Immature natural killer cell (primary cell): ENCODE measurements at regions not wholly inside any gene's neighbourhood (a gene's known extent, or its start where the extent isn't known, plus 50 kb on each side); places are given as distances from the start of the nearest gene placed in this dataset.

Experiments
- DNase-seq, 3 donors: peaks; one replicate each; pipeline ENCODE4 v3.0.0; 2022; ENCODE audit warnings: mixed read lengths in 1 of 3
- H3K27ac Mint-ChIP-seq, 6 donors: one replicate each; pipeline ENCODE4 v1.8.0; 2020; ENCODE audit warnings: mixed read lengths in 6 of 6, mild to moderate bottlenecking in 5 of 6, inconsistent platforms in 4 of 6, moderate library complexity in 3 of 6
- H3K27me3 Mint-ChIP-seq, 3 donors: one replicate each; pipeline ENCODE4 v1.8.0; 2020 to 2021; ENCODE audit warnings: low read depth in 3 of 3, mild to moderate bottlenecking in 3 of 3, mixed read lengths in 3 of 3, moderate library complexity in 3 of 3, inconsistent platforms in 1 of 3
- H3K36me3 Mint-ChIP-seq, 3 donors: one replicate each; pipeline ENCODE4 v1.8.0; 2020; ENCODE audit warnings: mixed read lengths in 3 of 3, inconsistent platforms in 2 of 3, mild to moderate bottlenecking in 2 of 3
- H3K4me1 Mint-ChIP-seq, 2 donors: one replicate each; pipeline ENCODE4 v1.8.0; 2020; ENCODE audit warnings: inconsistent platforms in 2 of 2, mild to moderate bottlenecking in 2 of 2, mixed read lengths in 2 of 2, moderate library complexity in 1 of 2
- H3K4me3 Mint-ChIP-seq, 5 donors: one replicate each; pipeline ENCODE4 v1.8.0; 2020; ENCODE audit warnings: mild to moderate bottlenecking in 5 of 5, mixed read lengths in 5 of 5, inconsistent platforms in 3 of 5, moderate library complexity in 3 of 5
- H3K9me3 Mint-ChIP-seq, 6 donors: one replicate each; pipeline ENCODE4 v1.8.0; 2020; ENCODE audit warnings: mild to moderate bottlenecking in 6 of 6, mixed read lengths in 6 of 6, inconsistent platforms in 4 of 6, moderate library complexity in 3 of 6

DNA sequence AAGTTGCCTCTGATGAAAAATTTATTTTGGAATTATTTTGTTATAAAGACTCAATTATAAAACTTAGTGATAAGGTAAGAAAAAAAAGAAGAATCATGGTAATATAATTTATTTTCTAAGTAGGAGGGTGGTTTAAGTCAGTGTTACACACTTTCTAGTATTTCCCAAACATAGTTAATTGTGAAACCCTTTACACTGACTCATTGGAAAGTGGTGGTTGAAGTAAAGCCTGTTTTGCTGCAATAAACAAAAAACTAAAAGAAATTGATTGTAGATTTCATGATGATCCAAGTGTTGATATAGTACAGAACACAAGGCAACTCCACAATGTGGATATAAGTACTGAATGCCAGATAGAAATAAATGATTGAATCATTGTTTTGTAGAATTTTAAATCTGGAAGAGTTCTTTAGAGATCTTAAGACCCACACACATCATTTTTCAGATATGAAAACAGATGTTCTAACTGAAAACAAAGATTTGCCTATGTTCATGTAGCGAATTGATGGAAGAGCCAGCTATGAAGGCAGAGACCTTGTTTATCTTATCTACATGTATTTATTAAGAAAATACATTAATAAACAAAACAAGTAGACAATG, 539.8 kb downstream of the PRELID2 start:
- no peak overlapping the region for H3K27ac Mint-ChIP-seq
- H3K4me1 Mint-ChIP-seq, result no peaks in the 10 kb centered on the region
- no peak for DNase-seq
- H3K36me3 Mint-ChIP-seq, result no peaks in the 10 kb centered on the region
- H3K4me3 Mint-ChIP-seq, result no peak overlapping the region
- H3K9me3 Mint-ChIP-seq, result peaks cover 8 to 28% (median 12%) of the 10 kb centered on the region in 6 donors
- H3K27me3 Mint-ChIP-seq, result peaks cover 0 to 3% (median 0%) of the 10 kb centered on the region in 3 donors

GRCh38 chr5:145294331-145294730, 540.8 kb downstream of the PRELID2 start:
- no peaks in the 10 kb centered on the region for H3K36me3 Mint-ChIP-seq
- no peak overlapping the region for H3K4me3 Mint-ChIP-seq
- H3K27ac Mint-ChIP-seq, result no peak overlapping the region
- no peak for DNase-seq
- H3K4me1 Mint-ChIP-seq, result no peaks in the 10 kb centered on the region
- peaks cover 0 to 3% (median 0%) of the 10 kb centered on the region in 3 donors for H3K27me3 Mint-ChIP-seq
- peaks cover 8 to 24% (median 12%) of the 10 kb centered on the region in 6 donors for H3K9me3 Mint-ChIP-seq

DNA sequence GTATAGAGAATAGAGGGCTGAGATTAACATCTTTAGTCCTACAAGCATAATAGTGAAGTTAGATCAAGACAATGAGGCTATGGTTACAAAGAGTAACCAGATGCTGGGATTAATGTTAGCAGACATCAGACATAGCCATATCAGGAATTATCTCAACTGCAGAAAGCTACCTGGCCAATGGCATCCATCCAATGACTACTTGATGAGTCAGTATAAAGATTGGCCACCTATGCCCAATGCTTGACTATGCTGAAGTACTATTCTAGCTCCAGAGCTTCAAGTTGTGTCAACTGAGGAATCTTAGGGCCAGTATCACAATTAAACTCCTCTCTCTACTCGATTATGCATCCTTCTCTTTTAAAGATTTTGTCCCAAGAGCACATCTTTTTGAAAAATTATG, 541.4 kb downstream of the PRELID2 start:
- no peak for DNase-seq
- Mint-ChIP-seq H3K36me3 (no peaks in the 10 kb centered on the region), H3K9me3 (peaks cover 4 to 23% (median 9%) of the 10 kb centered on the region in 6 donors), H3K27ac (no peak overlapping the region), H3K27me3 (peaks cover 0 to 3% (median 0%) of the 10 kb centered on the region in 3 donors), H3K4me3 (no peak overlapping the region), H3K4me1 (no peaks in the 10 kb centered on the region)

DNA sequence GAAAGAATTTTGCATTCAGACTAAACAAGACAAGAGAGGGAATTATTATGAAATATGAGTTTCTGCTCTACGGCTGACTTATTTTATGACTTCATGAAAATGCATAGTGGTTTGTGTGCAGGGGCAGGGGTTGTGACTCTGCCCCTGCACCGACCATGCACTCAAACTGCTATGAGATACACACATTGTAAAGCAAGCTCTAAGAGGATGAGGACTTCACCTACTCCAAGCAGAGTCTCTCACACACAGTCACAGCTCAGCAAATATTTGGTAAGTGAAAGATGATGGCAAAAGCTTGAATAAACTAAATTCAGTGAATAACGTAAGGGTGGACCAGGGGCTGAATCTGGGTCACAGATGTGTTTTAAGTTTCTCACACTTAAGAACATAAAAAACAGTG, 542.9 kb downstream of the PRELID2 start:
- Mint-ChIP-seq H3K4me1 (no peaks in the 10 kb centered on the region), H3K27me3 (peaks cover 0 to 3% (median 0%) of the 10 kb centered on the region in 3 donors), H3K9me3 (peaks cover 4 to 30% (median 9%) of the 10 kb centered on the region in 6 donors), H3K4me3 (no peak overlapping the region), H3K27ac (no peak overlapping the region), H3K36me3 (no peaks in the 10 kb centered on the region)
- DNase-seq, result no peak

DNA sequence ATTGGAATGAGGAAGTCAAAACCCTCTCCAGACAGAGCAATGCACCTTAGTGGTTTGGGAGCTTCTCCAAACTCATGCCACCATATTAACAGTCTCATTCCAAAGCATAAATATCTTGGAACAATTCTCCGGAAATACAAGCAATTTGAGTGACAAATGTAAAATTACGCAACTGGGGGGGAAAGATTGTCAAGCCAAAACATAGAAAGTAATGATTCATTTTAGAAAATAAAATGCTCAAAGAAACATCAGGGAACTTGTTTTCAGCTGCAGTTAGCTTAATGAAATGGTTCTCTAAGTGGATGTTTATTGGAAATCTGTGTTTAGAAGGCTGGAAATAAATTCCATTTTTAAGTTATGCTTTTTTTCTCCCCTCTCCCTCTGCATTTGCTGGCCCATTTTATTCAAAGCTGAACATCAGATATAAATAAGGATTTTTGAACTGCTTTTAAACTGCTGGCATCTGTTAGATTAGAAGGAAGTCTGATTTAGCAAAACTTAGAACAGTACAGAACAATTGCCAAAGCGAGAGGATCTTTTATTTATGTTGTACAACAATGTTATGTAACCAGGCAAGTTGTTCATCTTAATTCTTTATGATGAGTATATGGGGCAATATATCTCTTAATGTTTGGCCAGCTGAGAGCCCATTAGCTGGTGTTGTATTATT, 551.9 kb downstream of the PRELID2 start:
- DNase-seq, result no peak
- Mint-ChIP-seq H3K9me3 (peaks cover 0 to 18% (median 4%) of the 10 kb centered on the region in 6 donors), H3K4me1 (no peaks in the 10 kb centered on the region), H3K27me3 (no peaks in the 10 kb centered on the region), H3K4me3 (no peak overlapping the region), H3K27ac (no peak overlapping the region), H3K36me3 (no peaks in the 10 kb centered on the region)

DNA sequence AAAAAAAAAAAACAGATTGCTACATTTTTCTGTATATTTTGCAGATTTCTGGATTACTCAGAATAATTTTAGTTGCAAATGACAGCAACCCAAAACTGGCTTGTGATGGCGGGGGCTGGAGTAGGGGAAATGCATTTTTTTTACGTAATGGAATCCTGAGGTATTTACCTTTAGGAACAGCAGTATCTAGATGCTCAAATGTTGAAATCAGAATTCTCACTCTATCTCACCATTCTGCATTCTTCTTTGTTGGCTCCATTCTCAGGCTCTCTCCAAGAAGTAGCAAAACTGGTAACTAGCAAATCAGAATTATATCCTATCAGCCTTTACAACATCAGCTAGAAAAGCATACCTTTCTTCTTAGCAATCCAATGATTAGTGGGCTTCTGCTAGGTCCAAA, 554.3 kb downstream of the PRELID2 start:
- Mint-ChIP-seq H3K9me3 (peaks cover 0 to 23% (median 10%) of the 10 kb centered on the region in 6 donors), H3K27me3 (no peaks in the 10 kb centered on the region), H3K27ac (no peak overlapping the region), H3K4me3 (no peak overlapping the region), H3K4me1 (no peaks in the 10 kb centered on the region), H3K36me3 (no peaks in the 10 kb centered on the region)
- no peak for DNase-seq

- Mint-ChIP-seq H3K4me1 (no peaks in the 10 kb centered on the region), H3K4me3 (no peak overlapping the region), H3K9me3 (peaks cover 0 to 24% (median 11%) of the 10 kb centered on the region in 6 donors), H3K27ac (no peak overlapping the region), H3K27me3 (no peaks in the 10 kb centered on the region), H3K36me3 (no peaks in the 10 kb centered on the region)
- DNase-seq, result no peak
Measured at GRCh38 chr5:145280214-145280613, 554.9 kb downstream of the PRELID2 start.

DNA sequence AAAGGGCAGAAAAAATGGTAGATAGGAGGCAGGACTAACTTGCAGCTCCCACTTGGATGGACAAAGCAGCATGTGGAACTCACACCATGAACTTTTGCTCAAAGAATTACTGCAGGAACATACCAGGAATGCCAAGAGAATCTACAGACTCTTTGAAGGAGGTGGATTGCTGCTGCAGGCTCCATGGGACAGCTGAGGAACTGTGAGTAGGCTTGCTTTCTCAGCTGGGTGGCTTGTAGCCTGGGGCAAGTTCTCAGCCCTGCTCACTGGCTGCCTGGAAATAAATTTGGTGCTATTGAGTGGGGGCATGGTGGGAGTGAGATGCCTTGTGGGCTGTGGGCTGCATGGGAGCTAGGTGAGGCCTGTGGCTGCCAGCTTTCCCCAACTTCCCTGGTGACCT, 574.5 kb downstream of the PRELID2 start:
- H3K27ac Mint-ChIP-seq, result no peak overlapping the region
- no peak overlapping the region for H3K4me3 Mint-ChIP-seq
- H3K36me3 Mint-ChIP-seq, result peaks cover 0 to 4% (median 0%) of the 10 kb centered on the region in 3 donors
- peaks cover 0 to 5% (median 0%) of the 10 kb centered on the region in 3 donors for H3K27me3 Mint-ChIP-seq
- H3K9me3 Mint-ChIP-seq, result peaks cover 15 to 55% (median 30%) of the 10 kb centered on the region in 6 donors
- no peaks in the 10 kb centered on the region for H3K4me1 Mint-ChIP-seq
- no peak for DNase-seq

- Mint-ChIP-seq H3K27me3 (peaks cover 0 to 3% (median 0%) of the 10 kb centered on the region in 3 donors), H3K9me3 (peaks cover 7 to 31% (median 14%) of the 10 kb centered on the region in 6 donors), H3K4me1 (no peaks in the 10 kb centered on the region), H3K4me3 (no peak overlapping the region), H3K36me3 (no peaks in the 10 kb centered on the region), H3K27ac (no peak overlapping the region)
- DNase-seq, result no peak
Measured at GRCh38 chr5:145247745-145248040, 587.4 kb downstream of the PRELID2 start.

GRCh38 chr5:145246961-145247744, 588.0 kb downstream of the PRELID2 start:
- H3K36me3 Mint-ChIP-seq, result no peaks in the 10 kb centered on the region

DNA sequence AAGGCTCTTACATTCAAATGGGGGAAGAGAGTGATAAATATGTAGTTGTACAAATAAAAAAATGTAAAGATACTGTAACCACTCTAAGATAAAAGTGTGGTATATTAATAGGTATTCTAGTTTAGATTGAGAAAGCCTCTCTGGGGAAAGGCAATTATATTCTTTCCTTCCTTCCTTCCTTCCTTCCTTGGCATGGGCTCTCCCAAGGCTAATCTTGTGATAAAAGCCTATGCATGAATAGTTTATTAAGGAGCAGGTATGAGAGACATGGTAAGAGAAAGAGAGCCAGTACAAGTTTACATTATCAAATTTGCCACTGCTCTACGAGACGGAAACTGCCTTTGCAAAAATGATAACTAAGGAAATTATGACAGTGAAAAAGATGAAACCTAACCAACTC, 588.8 kb downstream of the PRELID2 start:
- Mint-ChIP-seq H3K27ac (no peak overlapping the region), H3K4me1 (no peaks in the 10 kb centered on the region), H3K9me3 (peaks cover 7 to 27% (median 13%) of the 10 kb centered on the region in 6 donors), H3K4me3 (no peak overlapping the region), H3K27me3 (peaks cover 0 to 3% (median 0%) of the 10 kb centered on the region in 3 donors), H3K36me3 (no peaks in the 10 kb centered on the region)
- no peak for DNase-seq

More at GRCh38 chr5:145246961-145247744, 588.0 kb downstream of the PRELID2 start:
- Mint-ChIP-seq H3K27ac (no peak overlapping the region), H3K4me3 (no peak overlapping the region), H3K4me1 (no peaks in the 10 kb centered on the region), H3K27me3 (peaks cover 0 to 3% (median 0%) of the 10 kb centered on the region in 3 donors), H3K9me3 (peaks cover 7 to 27% (median 12%) of the 10 kb centered on the region in 6 donors)
- DNase-seq, result no peak

GRCh38 chr5:145245354-145245753, 589.8 kb downstream of the PRELID2 start:
- no peaks in the 10 kb centered on the region for H3K4me1 Mint-ChIP-seq
- no peak overlapping the region for H3K4me3 Mint-ChIP-seq
- H3K27ac Mint-ChIP-seq, result no peak overlapping the region
- peaks cover 0 to 3% (median 0%) of the 10 kb centered on the region in 3 donors for H3K27me3 Mint-ChIP-seq
- H3K9me3 Mint-ChIP-seq, result peaks cover 4 to 29% (median 11%) of the 10 kb centered on the region in 6 donors
- no peaks in the 10 kb centered on the region for H3K36me3 Mint-ChIP-seq
- DNase-seq, result no peak

GRCh38 chr5:145244788-145245187, 590.4 kb downstream of the PRELID2 start:
- Mint-ChIP-seq H3K27me3 (peaks cover 0 to 3% (median 0%) of the 10 kb centered on the region in 3 donors), H3K4me1 (no peaks in the 10 kb centered on the region), H3K27ac (no peak overlapping the region), H3K4me3 (no peak overlapping the region), H3K36me3 (no peaks in the 10 kb centered on the region), H3K9me3 (peaks cover 2 to 26% (median 9%) of the 10 kb centered on the region in 6 donors)
- DNase-seq, result no peak

DNA sequence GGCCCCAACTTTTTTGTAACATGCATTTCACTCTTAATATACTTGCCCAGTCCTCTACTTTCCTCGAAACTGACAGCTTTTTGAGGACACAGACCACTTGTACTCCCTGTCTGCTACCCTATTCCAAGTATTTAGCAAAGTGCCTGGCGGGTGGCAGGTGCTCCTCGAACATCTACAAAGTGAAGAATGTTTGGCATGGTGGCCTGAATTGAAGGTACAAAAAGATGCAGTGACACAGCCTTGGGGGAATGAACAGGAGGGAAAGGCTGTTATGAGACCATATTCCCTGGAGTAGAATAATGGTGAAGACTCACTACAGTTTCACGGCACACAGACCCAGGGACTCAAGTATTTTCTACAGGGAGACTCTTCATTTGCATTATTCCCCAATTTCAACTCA, 590.9 kb downstream of the PRELID2 start:
- H3K4me1 Mint-ChIP-seq, result no peaks in the 10 kb centered on the region
- no peak overlapping the region for H3K27ac Mint-ChIP-seq
- H3K9me3 Mint-ChIP-seq, result peaks cover 2 to 26% (median 8%) of the 10 kb centered on the region in 6 donors

More for the DNA sequence above, 590.9 kb downstream of the PRELID2 start:
- no peak for DNase-seq
- peaks cover 0 to 3% (median 0%) of the 10 kb centered on the region in 3 donors for H3K27me3 Mint-ChIP-seq
- no peaks in the 10 kb centered on the region for H3K36me3 Mint-ChIP-seq
- H3K4me3 Mint-ChIP-seq, result no peak overlapping the region
